H9 (cell line): ENCODE measurements at regions not wholly inside any gene's neighbourhood (a gene's known extent, or its start where the extent isn't known, plus 50 kb on each side); places are given as distances from the start of the nearest gene placed in this dataset.

ENCODE experiments used
- DNase-seq: peaks from one replicate; pipeline ENCODE4 v3.0.0-alpha.2; 2017
- H2AFZ ChIP-seq: one replicate; pipeline ENCODE4 v1.6.1; 2013; ENCODE audit warnings: mild to moderate bottlenecking, low read length, control low read depth, moderate library complexity
- H2AK5ac ChIP-seq: 2 replicates; pipeline ENCODE4 v1.6.1; 2013; ENCODE audit warnings: low read length, control low read depth, mixed read lengths; ENCODE audit not compliant: insufficient read length
- H2BK120ac ChIP-seq: one replicate; pipeline ENCODE4 v1.6.1; 2013; ENCODE audit warnings: low read depth, mild to moderate bottlenecking, low read length, control low read depth, inconsistent platforms; ENCODE audit not compliant: poor library complexity, severe bottlenecking
- H2BK12ac ChIP-seq: 2 replicates; pipeline ENCODE4 v1.6.1; 2013; ENCODE audit warnings: low read length, control low read depth, mixed read lengths, low read depth; ENCODE audit not compliant: insufficient read length
- H2BK15ac ChIP-seq: 2 replicates; pipeline ENCODE4 v1.6.1; 2013; ENCODE audit warnings: low read depth, low read length, control low read depth
- H2BK20ac ChIP-seq: one replicate; pipeline ENCODE4 v1.6.1; 2013; ENCODE audit warnings: low read depth, mild to moderate bottlenecking, low read length, control low read depth, inconsistent platforms; ENCODE audit not compliant: poor library complexity, severe bottlenecking
- H2BK5ac ChIP-seq: 2 replicates; pipeline ENCODE4 v1.6.1; 2013; ENCODE audit warnings: low read length, control low read depth, mixed read lengths; ENCODE audit not compliant: insufficient read length
- H3K14ac ChIP-seq: 2 replicates; pipeline ENCODE4 v1.6.1; 2013; ENCODE audit warnings: low read length, control low read depth; ENCODE audit not compliant: insufficient read depth
- H3K18ac ChIP-seq: 2 replicates; pipeline ENCODE4 v1.6.1; 2013; ENCODE audit warnings: low read depth, mild to moderate bottlenecking, mixed read lengths, low read length, control low read depth; ENCODE audit not compliant: insufficient read length
- H3K23ac ChIP-seq: 2 replicates; pipeline ENCODE4 v1.6.1; 2013; ENCODE audit warnings: low read length, control low read depth, mixed read lengths, low read depth; ENCODE audit not compliant: insufficient read length
- H3K23me2 ChIP-seq: 2 replicates; pipeline ENCODE4 v1.6.1; 2013; ENCODE audit warnings: low read depth, mild to moderate bottlenecking, mixed read lengths, low read length, control low read depth; ENCODE audit not compliant: insufficient read length, poor library complexity, severe bottlenecking
- H3K27ac ChIP-seq: 2 replicates; pipeline ENCODE4 v1.5.1; 2013; ENCODE audit warnings: low read length, control low read depth, mixed read lengths, low read depth; ENCODE audit not compliant: insufficient read length
- H3K27me3 ChIP-seq: 2 replicates; pipeline ENCODE4 v1.6.1; 2013; ENCODE audit warnings: low read length, control low read depth, inconsistent platforms; ENCODE audit not compliant: insufficient read depth
- H3K4ac ChIP-seq: 2 replicates; pipeline ENCODE4 v1.6.1; 2013; ENCODE audit warnings: low read depth, mild to moderate bottlenecking, control low read depth, inconsistent platforms, low read length, moderate library complexity
- H3K4me1 ChIP-seq: 2 replicates; pipeline ENCODE4 v1.6.1; 2013; ENCODE audit warnings: low read length, control low read depth, inconsistent platforms; ENCODE audit not compliant: insufficient read depth
- H3K4me2 ChIP-seq: 2 replicates; pipeline ENCODE4 v1.6.1; 2013; ENCODE audit warnings: low read length, control low read depth, mixed read lengths; ENCODE audit not compliant: insufficient read length, insufficient read depth
- H3K56ac ChIP-seq: 2 replicates; pipeline ENCODE4 v1.6.1; 2013; ENCODE audit warnings: low read depth, mild to moderate bottlenecking, mixed read lengths, low read length, control low read depth; ENCODE audit not compliant: insufficient read length
- H3K79me1 ChIP-seq: 2 replicates; pipeline ENCODE4 v1.6.1; 2013; ENCODE audit warnings: low read depth, mild to moderate bottlenecking, moderate library complexity, low read length, control low read depth, inconsistent platforms; ENCODE audit not compliant: insufficient read depth, poor library complexity, severe bottlenecking
- H3K79me2 ChIP-seq: 2 replicates; pipeline ENCODE4 v1.6.1; 2013; ENCODE audit warnings: low read length, control low read depth, inconsistent platforms; ENCODE audit not compliant: insufficient read depth
- H3K9ac ChIP-seq: 2 replicates; pipeline ENCODE4 v1.6.1; 2013; ENCODE audit warnings: low read length, control low read depth, mixed read lengths; ENCODE audit not compliant: insufficient read length; ENCODE audit errors: extremely low read depth
- H3K9me3 ChIP-seq: one replicate; pipeline ENCODE4 v1.6.1; 2013; ENCODE audit warnings: low read depth, low read length, inconsistent platforms; ENCODE audit not compliant: control insufficient read depth
- H3T11ph ChIP-seq: one replicate; pipeline ENCODE4 v1.6.1; 2013; ENCODE audit warnings: mild to moderate bottlenecking, low read length, control low read depth, inconsistent platforms
- H4K20me1 ChIP-seq: one replicate; pipeline ENCODE4 v1.6.1; 2013; ENCODE audit not compliant: control insufficient read depth, insufficient read length, insufficient read depth
- H4K5ac ChIP-seq: 2 replicates; pipeline ENCODE4 v1.6.1; 2013; ENCODE audit warnings: low read depth, mild to moderate bottlenecking, mixed read lengths, low read length, control low read depth; ENCODE audit not compliant: insufficient read length
- H4K8ac ChIP-seq: replicated peaks from 2 replicates; pipeline ENCODE4 v1.6.1; 2013; ENCODE audit warnings: low read length, control low read depth, mixed read lengths, low read depth; ENCODE audit not compliant: insufficient read length
- H4K91ac ChIP-seq: 2 replicates; pipeline ENCODE4 v1.6.1; 2013; ENCODE audit warnings: low read depth, mild to moderate bottlenecking, moderate library complexity, mixed read lengths, low read length, control low read depth; ENCODE audit not compliant: insufficient read length
- H3K27ac Mint-ChIP-seq, 3 experiments: 2 replicates in 2 of 3; 3 replicates in 1 of 3; pipeline ENCODE4 v1.8.0; 2020 to 2021; ENCODE audit warnings: mixed read lengths in 3 of 3, mild to moderate bottlenecking in 1 of 3, moderate library complexity in 1 of 3
- H3K27me3 Mint-ChIP-seq: 2 replicates; pipeline ENCODE4 v1.8.0; 2021; ENCODE audit warnings: low read depth, mild to moderate bottlenecking, moderate library complexity, mixed read lengths
- H3K36me3 Mint-ChIP-seq, 3 experiments: 2 replicates in 2 of 3; 3 replicates in 1 of 3; pipeline ENCODE4 v1.8.0; 2020 to 2021; ENCODE audit warnings: low read depth in 3 of 3, mixed read lengths in 3 of 3; ENCODE audit not compliant: insufficient read depth in 1 of 3
- H3K4me1 Mint-ChIP-seq, 2 experiments: 2 replicates each; pipeline ENCODE4 v1.8.0; 2020; ENCODE audit warnings: mixed read lengths in 2 of 2
- H3K4me3 Mint-ChIP-seq, 2 experiments: 2 replicates in 1 of 2; 3 replicates in 1 of 2; pipeline ENCODE4 v1.8.0; 2020 to 2021; ENCODE audit warnings: mild to moderate bottlenecking in 2 of 2, mixed read lengths in 2 of 2, moderate library complexity in 1 of 2
- H3K9me3 Mint-ChIP-seq, 2 experiments: 2 replicates in 1 of 2; 3 replicates in 1 of 2; pipeline ENCODE4 v1.8.0; 2020; ENCODE audit warnings: mild to moderate bottlenecking in 2 of 2, mixed read lengths in 2 of 2, moderate library complexity in 1 of 2
- CTCF ChIP-seq: fragments of 200-600 bp; sonication (generic); conservative IDR thresholded peaks from 3 replicates; pipeline ENCODE4 v1.8.0; 2021; ENCODE audit warnings: antibody characterized with exemption, mild to moderate bottlenecking
- WGBS: extraction: QIAGEN DNeasy Blood & Tissue Kit; methylation state at CpG from one replicate; pipeline ENCODE4 v1.1.7; 2013; ENCODE audit warnings: missing lambda C conversion rate, low lambda C conversion rate, mixed read lengths; ENCODE audit not compliant: insufficient read length; ENCODE audit errors: extremely low coverage; 5-methylcytosine and 5-hydroxymethylcytosine counted together

DNA sequence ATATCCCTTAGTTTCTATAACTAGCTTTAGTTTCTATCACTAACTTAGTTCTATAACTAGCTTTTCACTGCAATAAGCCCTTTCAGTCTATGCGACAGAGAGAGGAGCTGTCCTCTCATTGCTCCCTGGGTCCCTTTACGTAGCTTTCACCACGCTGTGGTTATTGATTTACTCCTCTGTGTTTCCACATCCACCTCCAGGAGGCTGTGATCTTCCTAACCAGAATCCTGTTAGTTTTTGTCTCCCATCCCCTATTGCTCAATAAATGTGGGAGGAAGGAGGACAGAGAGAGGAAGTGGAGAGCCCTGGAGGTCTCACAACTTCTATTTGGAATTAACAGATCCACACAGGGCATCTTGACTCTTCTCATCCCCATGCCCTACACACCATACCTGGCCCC is 1036.1 kb downstream of the MCTP2 start:
- TF ChIP-seq CTCF, result no peak
- Histone ChIP-seq H3K23ac (no peak overlapping the region), H3K14ac (no peak overlapping the region), H3K4ac (no peak overlapping the region), H4K5ac (no peak overlapping the region), H2AFZ (no peak overlapping the region), H3K79me2 (no peaks in the 10 kb centered on the region), H3K23me2 (no peaks in the 10 kb centered on the region), H2BK15ac (no peak overlapping the region), H2AK5ac (no peak overlapping the region), H3K18ac (no peak overlapping the region), H2BK5ac (no peak overlapping the region), H2BK20ac (no peak overlapping the region), H3K27ac (no peak overlapping the region), H4K20me1 (no peaks in the 10 kb centered on the region), H3K79me1 (no peaks in the 10 kb centered on the region), H3K56ac (no peak overlapping the region), H3T11ph (no peak overlapping the region), H4K8ac (no peak overlapping the region), H4K91ac (no peak overlapping the region), H3K4me2 (no peak overlapping the region), H3K27me3 (no peaks in the 10 kb centered on the region), H3K9me3 (no peaks in the 10 kb centered on the region), H2BK120ac (no peak overlapping the region), H3K4me1 (no peaks in the 10 kb centered on the region), H2BK12ac (no peak overlapping the region), H3K9ac (no peak overlapping the region)
- Mint-ChIP-seq H3K9me3 (no peaks in the 10 kb centered on the region; a peak in 2 of 5 replicates), H3K27ac (no peak overlapping the region), H3K4me3 (no peak overlapping the region), H3K4me1 (no peaks in the 10 kb centered on the region), H3K36me3 (no peaks in the 10 kb centered on the region; a peak in 1 of 7 replicates), H3K27me3 (no peaks in the 10 kb centered on the region)
- DNase-seq, result no peak
- no CpG with 5 or more reads among the region's 3 CpGs for WGBS
